H9 (cell line): ENCODE measurements at regions not wholly inside any gene's neighbourhood (a gene's known extent, or its start where the extent isn't known, plus 50 kb on each side); places are given as distances from the start of the nearest gene placed in this dataset.

Experiments used
- DNase-seq: peaks from one replicate; pipeline ENCODE4 v3.0.0-alpha.2; 2017
- H2AFZ ChIP-seq: one replicate; pipeline ENCODE4 v1.6.1; 2013; ENCODE audit warnings: mild to moderate bottlenecking, low read length, control low read depth, moderate library complexity
- H2AK5ac ChIP-seq: 2 replicates; pipeline ENCODE4 v1.6.1; 2013; ENCODE audit warnings: low read length, control low read depth, mixed read lengths; ENCODE audit not compliant: insufficient read length
- H2BK120ac ChIP-seq: one replicate; pipeline ENCODE4 v1.6.1; 2013; ENCODE audit warnings: low read depth, mild to moderate bottlenecking, low read length, control low read depth, inconsistent platforms; ENCODE audit not compliant: poor library complexity, severe bottlenecking
- H2BK12ac ChIP-seq: 2 replicates; pipeline ENCODE4 v1.6.1; 2013; ENCODE audit warnings: low read length, control low read depth, mixed read lengths, low read depth; ENCODE audit not compliant: insufficient read length
- H2BK15ac ChIP-seq: 2 replicates; pipeline ENCODE4 v1.6.1; 2013; ENCODE audit warnings: low read depth, low read length, control low read depth
- H2BK20ac ChIP-seq: one replicate; pipeline ENCODE4 v1.6.1; 2013; ENCODE audit warnings: low read depth, mild to moderate bottlenecking, low read length, control low read depth, inconsistent platforms; ENCODE audit not compliant: poor library complexity, severe bottlenecking
- H2BK5ac ChIP-seq: 2 replicates; pipeline ENCODE4 v1.6.1; 2013; ENCODE audit warnings: low read length, control low read depth, mixed read lengths; ENCODE audit not compliant: insufficient read length
- H3K14ac ChIP-seq: 2 replicates; pipeline ENCODE4 v1.6.1; 2013; ENCODE audit warnings: low read length, control low read depth; ENCODE audit not compliant: insufficient read depth
- H3K18ac ChIP-seq: 2 replicates; pipeline ENCODE4 v1.6.1; 2013; ENCODE audit warnings: low read depth, mild to moderate bottlenecking, mixed read lengths, low read length, control low read depth; ENCODE audit not compliant: insufficient read length
- H3K23ac ChIP-seq: 2 replicates; pipeline ENCODE4 v1.6.1; 2013; ENCODE audit warnings: low read length, control low read depth, mixed read lengths, low read depth; ENCODE audit not compliant: insufficient read length
- H3K23me2 ChIP-seq: 2 replicates; pipeline ENCODE4 v1.6.1; 2013; ENCODE audit warnings: low read depth, mild to moderate bottlenecking, mixed read lengths, low read length, control low read depth; ENCODE audit not compliant: insufficient read length, poor library complexity, severe bottlenecking
- H3K27ac ChIP-seq: 2 replicates; pipeline ENCODE4 v1.5.1; 2013; ENCODE audit warnings: low read length, control low read depth, mixed read lengths, low read depth; ENCODE audit not compliant: insufficient read length
- H3K27me3 ChIP-seq: 2 replicates; pipeline ENCODE4 v1.6.1; 2013; ENCODE audit warnings: low read length, control low read depth, inconsistent platforms; ENCODE audit not compliant: insufficient read depth
- H3K4ac ChIP-seq: 2 replicates; pipeline ENCODE4 v1.6.1; 2013; ENCODE audit warnings: low read depth, mild to moderate bottlenecking, control low read depth, inconsistent platforms, low read length, moderate library complexity
- H3K4me1 ChIP-seq: 2 replicates; pipeline ENCODE4 v1.6.1; 2013; ENCODE audit warnings: low read length, control low read depth, inconsistent platforms; ENCODE audit not compliant: insufficient read depth
- H3K4me2 ChIP-seq: 2 replicates; pipeline ENCODE4 v1.6.1; 2013; ENCODE audit warnings: low read length, control low read depth, mixed read lengths; ENCODE audit not compliant: insufficient read length, insufficient read depth
- H3K56ac ChIP-seq: 2 replicates; pipeline ENCODE4 v1.6.1; 2013; ENCODE audit warnings: low read depth, mild to moderate bottlenecking, mixed read lengths, low read length, control low read depth; ENCODE audit not compliant: insufficient read length
- H3K79me1 ChIP-seq: 2 replicates; pipeline ENCODE4 v1.6.1; 2013; ENCODE audit warnings: low read depth, mild to moderate bottlenecking, moderate library complexity, low read length, control low read depth, inconsistent platforms; ENCODE audit not compliant: insufficient read depth, poor library complexity, severe bottlenecking
- H3K79me2 ChIP-seq: 2 replicates; pipeline ENCODE4 v1.6.1; 2013; ENCODE audit warnings: low read length, control low read depth, inconsistent platforms; ENCODE audit not compliant: insufficient read depth
- H3K9ac ChIP-seq: 2 replicates; pipeline ENCODE4 v1.6.1; 2013; ENCODE audit warnings: low read length, control low read depth, mixed read lengths; ENCODE audit not compliant: insufficient read length; ENCODE audit errors: extremely low read depth
- H3K9me3 ChIP-seq: one replicate; pipeline ENCODE4 v1.6.1; 2013; ENCODE audit warnings: low read depth, low read length, inconsistent platforms; ENCODE audit not compliant: control insufficient read depth
- H3T11ph ChIP-seq: one replicate; pipeline ENCODE4 v1.6.1; 2013; ENCODE audit warnings: mild to moderate bottlenecking, low read length, control low read depth, inconsistent platforms
- H4K20me1 ChIP-seq: one replicate; pipeline ENCODE4 v1.6.1; 2013; ENCODE audit not compliant: control insufficient read depth, insufficient read length, insufficient read depth
- H4K5ac ChIP-seq: 2 replicates; pipeline ENCODE4 v1.6.1; 2013; ENCODE audit warnings: low read depth, mild to moderate bottlenecking, mixed read lengths, low read length, control low read depth; ENCODE audit not compliant: insufficient read length
- H4K8ac ChIP-seq: replicated peaks from 2 replicates; pipeline ENCODE4 v1.6.1; 2013; ENCODE audit warnings: low read length, control low read depth, mixed read lengths, low read depth; ENCODE audit not compliant: insufficient read length
- H4K91ac ChIP-seq: 2 replicates; pipeline ENCODE4 v1.6.1; 2013; ENCODE audit warnings: low read depth, mild to moderate bottlenecking, moderate library complexity, mixed read lengths, low read length, control low read depth; ENCODE audit not compliant: insufficient read length
- H3K27ac Mint-ChIP-seq, 3 experiments: 2 replicates in 2 of 3; 3 replicates in 1 of 3; pipeline ENCODE4 v1.8.0; 2020 to 2021; ENCODE audit warnings: mixed read lengths in 3 of 3, mild to moderate bottlenecking in 1 of 3, moderate library complexity in 1 of 3
- H3K27me3 Mint-ChIP-seq: 2 replicates; pipeline ENCODE4 v1.8.0; 2021; ENCODE audit warnings: low read depth, mild to moderate bottlenecking, moderate library complexity, mixed read lengths
- H3K36me3 Mint-ChIP-seq, 3 experiments: 2 replicates in 2 of 3; 3 replicates in 1 of 3; pipeline ENCODE4 v1.8.0; 2020 to 2021; ENCODE audit warnings: low read depth in 3 of 3, mixed read lengths in 3 of 3; ENCODE audit not compliant: insufficient read depth in 1 of 3
- H3K4me1 Mint-ChIP-seq, 2 experiments: 2 replicates each; pipeline ENCODE4 v1.8.0; 2020; ENCODE audit warnings: mixed read lengths in 2 of 2
- H3K4me3 Mint-ChIP-seq, 2 experiments: 2 replicates in 1 of 2; 3 replicates in 1 of 2; pipeline ENCODE4 v1.8.0; 2020 to 2021; ENCODE audit warnings: mild to moderate bottlenecking in 2 of 2, mixed read lengths in 2 of 2, moderate library complexity in 1 of 2
- H3K9me3 Mint-ChIP-seq, 2 experiments: 2 replicates in 1 of 2; 3 replicates in 1 of 2; pipeline ENCODE4 v1.8.0; 2020; ENCODE audit warnings: mild to moderate bottlenecking in 2 of 2, mixed read lengths in 2 of 2, moderate library complexity in 1 of 2
- CTCF ChIP-seq: fragments of 200-600 bp; sonication (generic); conservative IDR thresholded peaks from 3 replicates; pipeline ENCODE4 v1.8.0; 2021; ENCODE audit warnings: antibody characterized with exemption, mild to moderate bottlenecking
- WGBS: extraction: QIAGEN DNeasy Blood & Tissue Kit; methylation state at CpG from one replicate; pipeline ENCODE4 v1.1.7; 2013; ENCODE audit warnings: missing lambda C conversion rate, low lambda C conversion rate, mixed read lengths; ENCODE audit not compliant: insufficient read length; ENCODE audit errors: extremely low coverage; 5-methylcytosine and 5-hydroxymethylcytosine counted together

GRCh38 chr2:163856941-163857340 lies 121.1 kb upstream of the FIGN start:
- Histone ChIP-seq H3T11ph (no peak overlapping the region), H2AK5ac (no peak overlapping the region), H3K9ac (no peak overlapping the region), H2BK12ac (no peak overlapping the region), H4K20me1 (no peaks in the 10 kb centered on the region), H4K8ac (no peak overlapping the region), H3K18ac (no peak overlapping the region), H2BK5ac (no peak overlapping the region), H3K4ac (no peak overlapping the region), H3K4me1 (no peaks in the 10 kb centered on the region), H3K4me2 (no peak overlapping the region), H4K91ac (no peak overlapping the region), H3K79me2 (no peaks in the 10 kb centered on the region), H4K5ac (no peak overlapping the region), H2AFZ (no peak overlapping the region), H3K56ac (no peak overlapping the region), H3K23me2 (no peaks in the 10 kb centered on the region), H3K23ac (no peak overlapping the region), H2BK15ac (no peak overlapping the region), H2BK20ac (no peak overlapping the region), H3K27ac (no peak overlapping the region), H3K79me1 (no peaks in the 10 kb centered on the region), H3K14ac (no peak overlapping the region), H2BK120ac (no peak overlapping the region), H3K27me3 (no peaks in the 10 kb centered on the region), H3K9me3 (no peaks in the 10 kb centered on the region)
- Mint-ChIP-seq H3K27me3 (no peaks in the 10 kb centered on the region), H3K4me3 (no peak overlapping the region), H3K27ac (no peak overlapping the region), H3K4me1 (no peaks in the 10 kb centered on the region), H3K9me3 (no peaks in the 10 kb centered on the region), H3K36me3 (no peaks in the 10 kb centered on the region)
- WGBS = no CpG with 5 or more reads among the region's 2 CpGs
- TF ChIP-seq CTCF = no peak
- DNase-seq = no peak
